HG03571 (cell line): ENCODE measurements at regions not wholly inside any gene's neighbourhood (a gene's known extent, or its start where the extent isn't known, plus 50 kb on each side); places are given as distances from the start of the nearest gene placed in this dataset.

Source experiments
- ATAC-seq: cut with Tn5 transposase; IDR thresholded peaks from one replicate; pipeline ENCODE4 v1.9.1; 2021; ENCODE audit not compliant: unreplicated experiment

GRCh38 chr10:78571286-78571685 lies 497.5 kb upstream of the ZMIZ1 start:
- ATAC-seq, result no peak

DNA sequence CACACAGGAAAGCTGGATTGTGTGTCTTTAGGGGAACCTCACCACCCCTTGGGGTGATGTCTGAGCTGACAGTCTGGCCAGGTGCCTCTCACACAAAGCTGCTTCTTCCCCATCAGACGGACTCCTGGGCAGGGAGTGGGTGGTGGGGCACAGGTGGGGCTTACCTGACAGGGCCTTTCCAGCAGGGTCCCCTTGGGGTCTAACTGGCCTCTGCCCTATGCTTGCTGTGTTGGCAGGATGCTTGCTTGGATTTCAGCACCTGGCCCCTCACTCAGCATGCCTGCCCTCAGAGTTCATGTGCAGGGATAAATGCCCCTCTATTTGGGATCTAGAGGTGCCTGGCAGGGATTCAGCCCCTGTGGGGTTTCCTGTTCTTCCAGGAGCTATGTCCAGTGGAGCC lies 496.9 kb upstream of the ZMIZ1 start:
- ATAC-seq, result no peak

GRCh38 chr10:78572565-78572964 lies 496.2 kb upstream of the ZMIZ1 start:
- no peak for ATAC-seq

- no peak for ATAC-seq
Measured at GRCh38 chr10:78574547-78574946, 494.2 kb upstream of the ZMIZ1 start.

GRCh38 chr10:78575400-78575799 lies 493.4 kb upstream of the ZMIZ1 start:
- no peak for ATAC-seq

- no peak for ATAC-seq
Measured at GRCh38 chr10:78576276-78576675, 492.5 kb upstream of the ZMIZ1 start.

GRCh38 chr10:78577712-78578111 lies 491.1 kb upstream of the ZMIZ1 start:
- no peak for ATAC-seq

DNA sequence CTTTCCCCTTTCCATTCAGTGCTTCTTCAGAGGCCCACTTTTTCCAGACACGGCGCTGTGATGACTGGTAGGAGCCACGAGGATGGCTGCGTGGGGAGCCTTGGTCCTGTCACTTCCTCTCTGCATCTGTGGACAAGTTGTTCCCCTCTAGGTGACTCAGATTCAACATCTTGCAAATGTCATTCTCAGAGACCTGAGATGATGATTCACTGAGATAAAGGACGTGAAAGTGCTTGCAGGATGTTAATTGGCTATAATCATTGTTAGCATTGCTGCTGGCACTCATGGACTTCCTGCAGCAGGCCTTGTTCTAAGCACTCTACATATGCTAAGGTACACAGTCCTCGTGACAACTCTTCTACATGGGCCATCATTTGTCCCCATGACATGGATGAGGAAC lies 489.8 kb upstream of the ZMIZ1 start:
- ATAC-seq, result no peak

GRCh38 chr10:78579576-78579975 lies 489.2 kb upstream of the ZMIZ1 start:
- ATAC-seq, result no peak

DNA sequence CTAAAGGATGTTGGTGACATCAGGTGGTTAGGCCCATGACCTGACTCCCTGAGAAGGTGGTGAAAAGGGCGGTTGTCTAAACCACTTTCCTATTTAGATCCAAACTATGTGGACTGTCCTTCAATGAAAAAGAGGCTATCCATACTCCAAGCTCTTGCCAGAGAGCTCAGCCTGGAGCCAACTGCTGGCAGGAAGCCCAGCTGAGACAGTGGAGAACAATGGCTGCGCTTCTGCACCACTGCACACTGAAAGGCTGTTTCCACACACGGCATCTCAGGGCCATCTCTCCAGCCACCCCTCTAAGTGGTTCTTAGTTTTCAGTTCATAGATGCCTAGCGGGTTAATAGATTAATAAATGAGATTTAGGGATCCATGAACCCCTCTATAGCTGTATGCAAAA lies 488.8 kb upstream of the ZMIZ1 start:
- no peak for ATAC-seq

GRCh38 chr10:78581133-78581694 lies 487.6 kb upstream of the ZMIZ1 start:
- no peak for ATAC-seq

GRCh38 chr10:78582540-78582939 lies 486.2 kb upstream of the ZMIZ1 start:
- no peak for ATAC-seq

DNA sequence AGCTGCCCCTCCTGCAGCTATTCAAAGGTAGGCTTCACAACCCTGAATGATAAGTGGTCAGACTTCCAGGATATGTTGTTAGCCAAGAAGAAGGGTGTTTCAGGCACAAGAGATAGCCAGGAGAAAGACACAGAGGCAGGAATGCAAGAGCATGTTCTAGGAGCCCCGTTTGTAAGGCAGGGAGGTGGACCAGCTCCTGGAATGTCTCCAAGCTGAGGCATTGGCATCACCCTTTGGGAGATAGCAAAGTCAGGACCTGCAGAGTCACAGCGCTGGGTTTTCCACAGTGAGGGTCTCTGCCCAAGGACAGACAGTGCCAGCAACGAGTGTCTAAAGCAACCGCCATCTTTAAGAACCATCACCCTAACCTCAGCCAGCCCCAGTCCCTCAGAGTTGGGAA lies 484.5 kb upstream of the ZMIZ1 start:
- ATAC-seq, result no peak

DNA sequence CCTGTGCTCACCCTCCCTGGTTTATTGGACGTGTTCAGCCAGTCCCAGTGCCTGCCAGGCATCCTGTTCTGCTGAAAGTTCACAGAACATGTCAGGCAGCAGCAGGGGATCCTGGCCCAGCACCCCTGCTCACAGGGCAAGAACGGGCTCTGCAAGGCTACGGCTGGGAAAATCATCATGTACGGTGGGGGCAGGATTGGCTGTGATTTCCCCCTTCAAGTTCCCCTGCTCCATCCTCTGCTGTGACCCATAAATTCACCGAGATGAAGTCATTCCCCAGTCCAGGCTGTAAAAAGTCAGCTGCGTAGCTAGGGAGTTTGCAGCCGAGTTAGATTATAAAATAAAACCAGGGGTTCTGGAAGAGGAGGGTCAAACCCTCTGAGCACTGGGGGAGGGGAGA lies 484.1 kb upstream of the ZMIZ1 start:
- no peak for ATAC-seq

- no peak for ATAC-seq
Measured at GRCh38 chr10:78585952-78586351, 482.8 kb upstream of the ZMIZ1 start.

- ATAC-seq, result no peak
Measured at GRCh38 chr10:78588194-78588811, 480.5 kb upstream of the ZMIZ1 start.

GRCh38 chr10:78589687-78590086 lies 479.1 kb upstream of the ZMIZ1 start:
- no peak for ATAC-seq

- no peak for ATAC-seq
Measured at GRCh38 chr10:78591066-78591465, 477.7 kb upstream of the ZMIZ1 start.

GRCh38 chr10:78594559-78595268 lies 474.1 kb upstream of the ZMIZ1 start:
- no peak for ATAC-seq

- ATAC-seq, result no peak
Measured at GRCh38 chr10:78595269-78595619, 473.5 kb upstream of the ZMIZ1 start.

GRCh38 chr10:78596556-78596955 lies 472.2 kb upstream of the ZMIZ1 start:
- ATAC-seq, result no peak

- no peak for ATAC-seq
Measured at GRCh38 chr10:78597796-78598555, 470.8 kb upstream of the ZMIZ1 start.
